ENCODE measurements at regions not wholly inside any gene's neighbourhood (a gene's known extent, or its start where the extent isn't known, plus 50 kb on each side); places are given as distances from the start of the nearest gene placed in this dataset.

GRCh38 chr1:208858738-208859137 is 614.6 kb upstream of the PLXNA2 start:
- H3K27ac ChIP-seq (ENCODE audit: low read length), result no peak overlapping the region
- ChIA-PET POLR2A (no interaction called here), CTCF (no interaction called here)
- no peaks in the 10 kb centered on the region for H3K27me3 ChIP-seq (ENCODE audit: control insufficient read depth, insufficient read depth, low read length)
- TF ChIP-seq REST (IDR thresholded peaks at IDR 0.05; ENCODE audit: insufficient read depth in 1 of 2, low read depth in 2 of 2, low read length in 1 of 2), result no peak
- TF ChIP-seq POLR2AphosphoS5 (IDR thresholded peaks at IDR 0.05; ENCODE audit: low read depth, low read length), result no peak
- no peak for TF ChIP-seq TCF7L2 (IDR thresholded peaks at IDR 0.05; ENCODE audit: low read depth, low read length)
- TF ChIP-seq SIN3A (IDR thresholded peaks at IDR 0.05; ENCODE audit: borderline replicate concordance, insufficient read depth, low read depth, low read length), result no peak
- TF ChIP-seq CTCF (IDR thresholded peaks at IDR 0.05), result no peak
- in situ Hi-C loops (cut with HindIII; ENCODE audit: low pct_unique_long_range_greater_than_20kb, low sequenced_read_pairs) (no loop called here), intact Hi-C loops (cut with micrococcal nuclease; ENCODE audit: unreplicated experiment) (no loop called here)
- H3K36me3 ChIP-seq (ENCODE audit: control insufficient read depth, insufficient read depth, low read length), result no peaks in the 10 kb centered on the region
- H3K9me3 ChIP-seq (ENCODE audit: control insufficient read depth, insufficient read depth, low read depth, low read length), result no peaks in the 10 kb centered on the region
- no peak overlapping the region for H3K4me3 ChIP-seq (ENCODE audit: low read depth in 2 of 2, low read length in 2 of 2)
- DNase-seq (ENCODE audit: low read depth, low spot score), result no peak
- no TSS peak for BruUV-seq (replicated peaks)
- H3K4me1 ChIP-seq (ENCODE audit: control insufficient read depth, insufficient read depth, low read length), result no peaks in the 10 kb centered on the region
- no peak for ATAC-seq

GRCh38 chr1:208864366-208864965 is 620.3 kb upstream of the PLXNA2 start:
- DNase-seq (ENCODE audit: low read depth, low spot score) (no peak), ATAC-seq (no peak)
- no peak overlapping the region for H3K4me3 ChIP-seq (ENCODE audit: low read depth in 2 of 2, low read length in 2 of 2)
- H3K27me3 ChIP-seq (ENCODE audit: control insufficient read depth, insufficient read depth, low read length), result no peaks in the 10 kb centered on the region
- ChIA-PET POLR2A (no interaction called here), CTCF (no interaction called here)
- H3K36me3 ChIP-seq (ENCODE audit: control insufficient read depth, insufficient read depth, low read length), result no peaks in the 10 kb centered on the region
- H3K27ac ChIP-seq (ENCODE audit: low read length), result no peak overlapping the region
- intact Hi-C loops (cut with micrococcal nuclease; ENCODE audit: unreplicated experiment) (no loop called here), in situ Hi-C loops (cut with HindIII; ENCODE audit: low pct_unique_long_range_greater_than_20kb, low sequenced_read_pairs) (no loop called here)
- no TSS peak for BruUV-seq (replicated peaks)
- H3K9me3 ChIP-seq (ENCODE audit: control insufficient read depth, insufficient read depth, low read depth, low read length), result no peaks in the 10 kb centered on the region
- TF ChIP-seq CTCF (IDR thresholded peaks at IDR 0.05) (no peak), TCF7L2 (IDR thresholded peaks at IDR 0.05; ENCODE audit: low read depth, low read length) (no peak), POLR2AphosphoS5 (IDR thresholded peaks at IDR 0.05; ENCODE audit: low read depth, low read length) (no peak), REST (IDR thresholded peaks at IDR 0.05; ENCODE audit: insufficient read depth in 1 of 2, low read depth in 2 of 2, low read length in 1 of 2) (no peak), SIN3A (IDR thresholded peaks at IDR 0.05; ENCODE audit: borderline replicate concordance, insufficient read depth, low read depth, low read length) (no peak)
- no peaks in the 10 kb centered on the region for H3K4me1 ChIP-seq (ENCODE audit: control insufficient read depth, insufficient read depth, low read length)
